Lower leg skin (tissue), 3 donors: ENCODE measurements at regions not wholly inside any gene's neighbourhood (a gene's known extent, or its start where the extent isn't known, plus 50 kb on each side); places are given as distances from the start of the nearest gene placed in this dataset.

Source experiments
- CTCF ChIP-seq, 3 donors: fragments of 450-650 bp; IDR thresholded peaks; one replicate each; pipeline ENCODE4 v1.5.1; 2016; ENCODE audit warnings: antibody characterized with exemption in 3 of 3, mild to moderate bottlenecking in 3 of 3, moderate library complexity in 2 of 3
- POLR2A ChIP-seq, 2 donors: fragments of 450-650 bp; IDR thresholded peaks; one replicate each; pipeline ENCODE4 v1.6.1; 2016 to 2017; ENCODE audit warnings: antibody characterized with exemption in 2 of 2, mild to moderate bottlenecking in 1 of 2, moderate library complexity in 1 of 2

- no peak for TF ChIP-seq CTCF (IDR thresholded peaks at IDR 0.05)
- no peak for TF ChIP-seq POLR2A (IDR thresholded peaks at IDR 0.05)
Measured at GRCh38 chr6:12379181-12379580, 89.0 kb downstream of the EDN1 start.
